Prostate gland (tissue), 2 donors: ENCODE measurements at regions not wholly inside any gene's neighbourhood (a gene's known extent, or its start where the extent isn't known, plus 50 kb on each side); places are given as distances from the start of the nearest gene placed in this dataset.
"Not testable (repeated sequence)": the region's sequence is repeated elsewhere in the genome, so short reads cannot be mapped to it uniquely, and the experiment has no call there.

Experiments used
- DNase-seq: peaks from one replicate; pipeline ENCODE4 v3.0.0-alpha.2; 2019; ENCODE audit warnings: low spot score
- H3K27ac ChIP-seq, 2 donors: fragments of 200-600 bp; sonication (generic); 2 replicates each; pipeline ENCODE4 v1.5.1; 2017 to 2019
- H3K27me3 ChIP-seq: fragments of 200-600 bp; sonication (generic); replicated peaks from 2 replicates; pipeline ENCODE4 v1.5.1; 2019; ENCODE audit not compliant: insufficient read depth
- H3K36me3 ChIP-seq, 2 donors: fragments of 200-600 bp; sonication (generic); 1 replicate in 1 of 2; 2 replicates in 1 of 2; pipeline versions ENCODE4 v1.5.1 to v1.8.1; 2017 to 2019
- H3K4me1 ChIP-seq: fragments of 200-600 bp; sonication (generic); replicated peaks from 2 replicates; pipeline ENCODE4 v1.5.1; 2019
- H3K4me3 ChIP-seq, 2 donors: fragments of 200-600 bp; sonication (generic); 2 replicates each; pipeline ENCODE4 v1.5.1; 2017 to 2019
- H3K9me3 ChIP-seq: fragments of 200-600 bp; sonication (generic); 2 replicates; pipeline ENCODE4 v1.5.1; 2017
- CTCF ChIP-seq, 4 experiments: fragments of 200-600 bp in 2 of 4; fragments of 450-650 bp in 2 of 4; sonication (generic) in 2 of 4; IDR thresholded peaks; 1 replicate in 3 of 4; 2 replicates in 1 of 4; pipeline ENCODE4 v1.5.1; 2016 to 2019; ENCODE audit warnings: antibody characterized with exemption in 4 of 4, mild to moderate bottlenecking in 2 of 4, moderate library complexity in 2 of 4
- POLR2A ChIP-seq: fragments of 450-650 bp; IDR thresholded peaks from one replicate; pipeline ENCODE4 v1.6.1; 2016; ENCODE audit warnings: antibody characterized with exemption, mild to moderate bottlenecking
- POLR2AphosphoS5 ChIP-seq: sonication (generic); formaldehyde crosslinking; IDR thresholded peaks from one replicate; pipeline ENCODE4 v1.6.1; 2017; ENCODE audit warnings: antibody characterized with exemption
- WGBS: methylation state at CpG from one replicate; pipeline ENCODE4 v1.1.5; 2018; 5-methylcytosine and 5-hydroxymethylcytosine counted together
- intact Hi-C: fragments of 100-400 bp; cut with DNase I; formaldehyde crosslinking; loops from one replicate; pipeline ENCODE4 v1.14.2; 2022

GRCh38 chr3:24686808-24687207 is 192.2 kb upstream of the THRB start:
- no peak for DNase-seq

GRCh38 chr3:24687671-24688070 is 193.0 kb upstream of the THRB start:
- intact Hi-C loops = loop anchor here (10.0 kb wide), 2 partner anchors 163 to 503 kb away; no protein-coding TSS in a partner anchor

More at GRCh38 chr3:24686808-24687207, 192.2 kb upstream of the THRB start:
- H3K9me3 ChIP-seq = no peaks in the 10 kb centered on the region
- 45% methylated on average over 1 of the region's 1 CpG for WGBS
- H3K27ac ChIP-seq = no peak overlapping the region
- H3K4me3 ChIP-seq = no peak overlapping the region
- intact Hi-C loops = loop anchor here (10.0 kb wide), 2 partner anchors 162 to 502 kb away; no protein-coding TSS in a partner anchor
- no peaks in the 10 kb centered on the region for H3K36me3 ChIP-seq
- no peaks in the 10 kb centered on the region for H3K4me1 ChIP-seq
- TF ChIP-seq POLR2AphosphoS5 (no peak), CTCF (IDR thresholded peaks at IDR 0.05) (no peak), POLR2A (no peak)
- H3K27me3 ChIP-seq = no peaks in the 10 kb centered on the region

GRCh38 chr3:24688446-24689148 is 193.9 kb upstream of the THRB start:
- no peak for DNase-seq
- H3K4me1 ChIP-seq = no peaks in the 10 kb centered on the region
- WGBS = 77% methylated on average over 2 of the region's 2 CpGs
- no peak overlapping the region for H3K4me3 ChIP-seq
- H3K27me3 ChIP-seq = no peaks in the 10 kb centered on the region
- TF ChIP-seq POLR2A = no peak
- no peak for TF ChIP-seq POLR2AphosphoS5
- TF ChIP-seq CTCF (IDR thresholded peaks at IDR 0.05) = no peak
- H3K27ac ChIP-seq = no peak overlapping the region
- intact Hi-C loops = loop anchor here (10.0 kb wide), 2 partner anchors 164 to 504 kb away; no protein-coding TSS in a partner anchor
- H3K9me3 ChIP-seq = no peaks in the 10 kb centered on the region
- no peaks in the 10 kb centered on the region for H3K36me3 ChIP-seq

More at GRCh38 chr3:24687671-24688070, 193.0 kb upstream of the THRB start:
- TF ChIP-seq POLR2A (no peak), POLR2AphosphoS5 (no peak), CTCF (IDR thresholded peaks at IDR 0.05) (no peak)
- Histone ChIP-seq H3K27ac (no peak overlapping the region), H3K4me3 (no peak overlapping the region), H3K27me3 (no peaks in the 10 kb centered on the region), H3K36me3 (no peaks in the 10 kb centered on the region), H3K4me1 (no peaks in the 10 kb centered on the region), H3K9me3 (no peaks in the 10 kb centered on the region)
- 96% methylated on average over 7 of the region's 7 CpGs for WGBS
- no peak for DNase-seq

GRCh38 chr3:24689353-24689752 is 194.7 kb upstream of the THRB start:
- 93% methylated on average over 3 of the region's 3 CpGs for WGBS
- Histone ChIP-seq H3K27ac (no peak overlapping the region), H3K4me3 (no peak overlapping the region), H3K27me3 (no peaks in the 10 kb centered on the region), H3K4me1 (no peaks in the 10 kb centered on the region), H3K9me3 (no peaks in the 10 kb centered on the region), H3K36me3 (no peaks in the 10 kb centered on the region)
- intact Hi-C loops = loop anchor here (10.0 kb wide), 2 partner anchors 165 to 505 kb away; no protein-coding TSS in a partner anchor
- TF ChIP-seq POLR2AphosphoS5 (no peak), CTCF (IDR thresholded peaks at IDR 0.05) (no peak), POLR2A (no peak)
- no peak for DNase-seq

- intact Hi-C loops = no loop called here
- WGBS = 41% methylated on average over 1 of the region's 1 CpG
- Histone ChIP-seq H3K27me3 (no peaks in the 10 kb centered on the region), H3K27ac (no peak overlapping the region), H3K36me3 (no peaks in the 10 kb centered on the region), H3K4me1 (no peaks in the 10 kb centered on the region), H3K9me3 (no peaks in the 10 kb centered on the region), H3K4me3 (no peak overlapping the region)
- no peak for DNase-seq
- no peak for TF ChIP-seq POLR2AphosphoS5
- no peak for TF ChIP-seq POLR2A
- TF ChIP-seq CTCF (IDR thresholded peaks at IDR 0.05) = no peak
Observed at GRCh38 chr3:24690777-24691176, 196.1 kb upstream of the THRB start.

- intact Hi-C loops, H3K27me3 ChIP-seq: not testable (repeated sequence)
- WGBS = 88% methylated on average over 1 of the region's 1 CpG
Observed at GRCh38 chr3:24699078-24699477, 204.4 kb upstream of the THRB start.

More at GRCh38 chr3:24699078-24699477, 204.4 kb upstream of the THRB start:
- not testable (repeated sequence) for H3K27ac ChIP-seq, DNase-seq, H3K36me3 ChIP-seq, H3K4me3 ChIP-seq, H3K4me1 ChIP-seq, H3K9me3 ChIP-seq
